Breast epithelium (tissue), 4 donors: ENCODE measurements at regions not wholly inside any gene's neighbourhood (a gene's known extent, or its start where the extent isn't known, plus 50 kb on each side); places are given as distances from the start of the nearest gene placed in this dataset.

Source experiments
- DNase-seq, 2 donors: peaks; one replicate each; pipeline ENCODE4 v3.0.0-alpha.2; 2019; ENCODE audit warnings: low spot score in 2 of 2
- H3K27ac ChIP-seq, 2 donors: fragments of 200-600 bp; sonication (generic) in 1 of 2; one replicate each; pipeline ENCODE4 v1.5.1; 2016 to 2019; ENCODE audit warnings: mild to moderate bottlenecking in 1 of 2
- H3K27me3 ChIP-seq, 2 donors: fragments of 200-600 bp; sonication (generic) in 1 of 2; one replicate each; pipeline versions ENCODE4 v1.5.1 to v1.6.0; 2017 to 2019; ENCODE audit warnings: control low read depth in 1 of 2, mild to moderate bottlenecking in 1 of 2
- H3K36me3 ChIP-seq: fragments of 200-600 bp; one replicate; pipeline ENCODE4 v1.5.1; 2019
- H3K4me1 ChIP-seq, 2 donors: fragments of 200-600 bp; sonication (generic); one replicate each; pipeline ENCODE4 v1.5.1; 2016 to 2019; ENCODE audit warnings: control low read depth in 1 of 2
- H3K4me3 ChIP-seq, 3 donors: fragments of 200-600 bp; sonication (generic); 1 replicate in 2 of 3; 2 replicates in 1 of 3; pipeline ENCODE4 v1.5.1; 2016 to 2019; ENCODE audit warnings: mild to moderate bottlenecking in 3 of 3, moderate library complexity in 2 of 3
- H3K9me3 ChIP-seq, 2 donors: fragments of 200-600 bp; sonication (generic) in 1 of 2; one replicate each; pipeline ENCODE4 v1.5.1; 2016 to 2019; ENCODE audit warnings: control low read depth in 1 of 2
- CTCF ChIP-seq, 3 donors: fragments of 450-650 bp; IDR thresholded peaks; one replicate each; pipeline ENCODE4 v1.5.1; 2016 to 2017; ENCODE audit warnings: antibody characterized with exemption in 3 of 3, mild to moderate bottlenecking in 3 of 3, moderate library complexity in 3 of 3
- POLR2A ChIP-seq: fragments of 450-650 bp; IDR thresholded peaks from one replicate; pipeline ENCODE4 v1.6.1; 2016; ENCODE audit warnings: antibody characterized with exemption, mild to moderate bottlenecking, moderate library complexity
- POLR2AphosphoS5 ChIP-seq, 3 donors: sonication (generic); formaldehyde crosslinking; IDR thresholded peaks; one replicate each; pipeline ENCODE4 v1.6.1; 2017; ENCODE audit warnings: antibody characterized with exemption in 3 of 3
- intact Hi-C: fragments of 100-400 bp; cut with DNase I; formaldehyde crosslinking; loops from one replicate; pipeline ENCODE4 v1.15.1; 2023; ENCODE audit warnings: low total_unique reads

GRCh38 chr6:14693301-14694192 is 552.3 kb upstream of the JARID2 start:
- TF ChIP-seq POLR2A (no peak), CTCF (IDR thresholded peaks at IDR 0.05) (no peak), POLR2AphosphoS5 (IDR thresholded peaks at IDR 0.05) (no peak)

GRCh38 chr6:14694308-14694707 is 551.6 kb upstream of the JARID2 start:
- intact Hi-C loops = no loop called here
- no peaks in the 10 kb centered on the region for H3K4me1 ChIP-seq
- H3K27ac ChIP-seq = no peak overlapping the region
- no peaks in the 10 kb centered on the region for H3K27me3 ChIP-seq
- H3K4me3 ChIP-seq = no peak overlapping the region
- DNase-seq = no peak
- TF ChIP-seq POLR2AphosphoS5 (IDR thresholded peaks at IDR 0.05) (no peak), POLR2A (no peak), CTCF (IDR thresholded peaks at IDR 0.05) (no peak)
- H3K9me3 ChIP-seq = no peaks in the 10 kb centered on the region
- H3K36me3 ChIP-seq = no peaks in the 10 kb centered on the region

More at GRCh38 chr6:14693301-14694192, 552.3 kb upstream of the JARID2 start:
- Histone ChIP-seq H3K27me3 (no peaks in the 10 kb centered on the region), H3K4me1 (no peaks in the 10 kb centered on the region), H3K9me3 (no peaks in the 10 kb centered on the region), H3K4me3 (no peak overlapping the region), H3K36me3 (no peaks in the 10 kb centered on the region), H3K27ac (peak overlapping the region in 1 of 2 donors; percentile 1)
- DNase-seq = no peak
- intact Hi-C loops = no loop called here

- no peak overlapping the region for H3K4me3 ChIP-seq
- H3K27ac ChIP-seq = no peak overlapping the region
- intact Hi-C loops = no loop called here
- no peaks in the 10 kb centered on the region for H3K4me1 ChIP-seq
- no peak for DNase-seq
- H3K9me3 ChIP-seq = no peaks in the 10 kb centered on the region
- H3K27me3 ChIP-seq = no peaks in the 10 kb centered on the region
- TF ChIP-seq POLR2A = no peak
- no peak for TF ChIP-seq CTCF (IDR thresholded peaks at IDR 0.05)
- TF ChIP-seq POLR2AphosphoS5 (IDR thresholded peaks at IDR 0.05) = no peak
- H3K36me3 ChIP-seq = no peaks in the 10 kb centered on the region
Measured at GRCh38 chr6:14695579-14695978, 550.3 kb upstream of the JARID2 start.

GRCh38 chr6:14696367-14696766 is 549.5 kb upstream of the JARID2 start:
- no peak overlapping the region for H3K4me3 ChIP-seq
- intact Hi-C loops = no loop called here
- no peaks in the 10 kb centered on the region for H3K36me3 ChIP-seq
- TF ChIP-seq POLR2AphosphoS5 (IDR thresholded peaks at IDR 0.05) (no peak), POLR2A (no peak), CTCF (IDR thresholded peaks at IDR 0.05) (no peak)
- H3K9me3 ChIP-seq = no peaks in the 10 kb centered on the region
- no peaks in the 10 kb centered on the region for H3K27me3 ChIP-seq
- H3K27ac ChIP-seq = no peak overlapping the region
- no peak for DNase-seq
- no peaks in the 10 kb centered on the region for H3K4me1 ChIP-seq

- no peaks in the 10 kb centered on the region for H3K36me3 ChIP-seq
- H3K4me1 ChIP-seq = no peaks in the 10 kb centered on the region
- TF ChIP-seq POLR2AphosphoS5 (IDR thresholded peaks at IDR 0.05) = no peak
- no peak for TF ChIP-seq POLR2A
- TF ChIP-seq CTCF (IDR thresholded peaks at IDR 0.05) = no peak
- H3K27ac ChIP-seq = no peak overlapping the region
- intact Hi-C loops = no loop called here
- no peaks in the 10 kb centered on the region for H3K27me3 ChIP-seq
- no peak overlapping the region for H3K4me3 ChIP-seq
- DNase-seq = no peak
- no peaks in the 10 kb centered on the region for H3K9me3 ChIP-seq
Measured at GRCh38 chr6:14697427-14697826, 548.4 kb upstream of the JARID2 start.
